Ammon's horn (tissue), 1 donor: ENCODE measurements at regions not wholly inside any gene's neighbourhood (a gene's known extent, or its start where the extent isn't known, plus 50 kb on each side); places are given as distances from the start of the nearest gene placed in this dataset.
"Not testable (repeated sequence)": the region's sequence is repeated elsewhere in the genome, so short reads cannot be mapped to it uniquely, and the experiment has no call there.

Source experiments
- DNase-seq: peaks from one replicate; pipeline ENCODE4 v3.0.0-alpha.2; 2016; ENCODE audit warnings: low spot score

DNA sequence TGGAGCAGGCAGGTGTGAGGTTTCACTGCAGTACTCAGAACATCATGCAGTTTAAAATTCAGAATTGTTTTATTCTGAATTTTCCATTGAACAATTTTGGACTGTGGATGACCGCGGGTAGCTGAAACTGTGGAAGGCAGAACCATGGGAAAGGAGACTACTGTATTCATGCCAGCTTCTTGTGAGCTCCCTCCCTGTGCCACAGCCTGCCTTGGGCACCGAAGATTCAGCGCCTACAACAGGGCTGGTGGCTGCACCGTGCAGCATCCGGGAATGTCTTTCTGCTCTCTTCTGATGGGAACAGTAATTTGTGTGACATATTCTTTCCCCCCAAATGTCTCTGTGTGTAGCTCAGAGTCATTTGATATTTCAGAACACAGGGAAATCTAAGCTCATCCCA is 118.5 kb upstream of the NKX1-1 start:
- DNase-seq: no peak

- peak; percentile 44 for DNase-seq
These were observed 117.8 kb upstream of the NKX1-1 start for GRCh38 chr4:1523907-1524636.

GRCh38 chr4:1523506-1523905 is 117.3 kb upstream of the NKX1-1 start:
- no peak for DNase-seq

DNA sequence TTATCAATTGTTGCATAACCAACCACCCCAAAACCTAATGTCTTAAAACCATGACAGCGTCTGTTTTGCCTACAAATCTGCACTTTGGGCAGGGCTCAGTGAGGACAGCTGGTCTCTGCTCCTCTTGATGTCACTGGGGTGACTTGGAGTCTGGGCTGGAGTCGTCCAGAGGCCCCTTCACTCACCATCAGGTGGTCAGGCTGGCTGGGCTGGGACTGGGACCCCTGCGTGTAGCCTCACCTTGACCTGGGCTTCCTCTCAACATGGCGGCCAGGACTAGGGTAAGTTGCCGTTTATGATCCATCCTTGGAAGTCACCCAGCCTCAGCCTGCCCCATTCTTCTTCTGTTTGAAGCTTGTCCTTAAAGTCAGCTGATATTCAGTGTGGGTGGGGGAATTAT is 116.8 kb upstream of the NKX1-1 start:
- DNase-seq: no peak

- DNase-seq: no peak
These were observed 116.4 kb upstream of the NKX1-1 start for GRCh38 chr4:1522606-1523005.

DNA sequence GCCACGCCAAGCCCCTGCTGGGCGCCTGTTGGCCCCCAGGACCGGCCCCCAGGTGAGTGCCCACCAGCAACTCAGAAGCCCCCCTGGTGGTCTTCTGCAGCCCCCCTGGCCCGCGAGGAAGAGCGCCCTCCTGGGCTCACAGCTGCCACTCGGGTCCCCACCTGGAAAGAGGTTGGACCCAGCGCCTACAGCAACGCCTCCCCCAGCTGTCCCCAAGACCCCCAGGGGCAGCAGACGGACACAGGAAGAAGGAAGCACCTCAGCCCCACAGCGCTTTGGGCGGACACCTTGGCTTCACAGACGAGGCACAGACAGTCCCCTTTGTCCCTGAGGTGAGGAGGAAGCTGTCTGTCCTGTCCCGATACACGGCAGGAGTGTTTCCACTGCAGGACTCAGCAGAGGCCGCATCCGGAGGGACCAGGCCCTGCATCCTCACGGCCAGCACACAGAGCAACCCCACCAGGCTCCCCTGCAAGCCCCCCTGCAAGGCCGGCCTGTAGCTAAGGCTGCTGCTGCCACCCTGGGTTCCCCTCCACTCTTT is 115.6 kb upstream of the NKX1-1 start:
- DNase-seq: no peak

DNA sequence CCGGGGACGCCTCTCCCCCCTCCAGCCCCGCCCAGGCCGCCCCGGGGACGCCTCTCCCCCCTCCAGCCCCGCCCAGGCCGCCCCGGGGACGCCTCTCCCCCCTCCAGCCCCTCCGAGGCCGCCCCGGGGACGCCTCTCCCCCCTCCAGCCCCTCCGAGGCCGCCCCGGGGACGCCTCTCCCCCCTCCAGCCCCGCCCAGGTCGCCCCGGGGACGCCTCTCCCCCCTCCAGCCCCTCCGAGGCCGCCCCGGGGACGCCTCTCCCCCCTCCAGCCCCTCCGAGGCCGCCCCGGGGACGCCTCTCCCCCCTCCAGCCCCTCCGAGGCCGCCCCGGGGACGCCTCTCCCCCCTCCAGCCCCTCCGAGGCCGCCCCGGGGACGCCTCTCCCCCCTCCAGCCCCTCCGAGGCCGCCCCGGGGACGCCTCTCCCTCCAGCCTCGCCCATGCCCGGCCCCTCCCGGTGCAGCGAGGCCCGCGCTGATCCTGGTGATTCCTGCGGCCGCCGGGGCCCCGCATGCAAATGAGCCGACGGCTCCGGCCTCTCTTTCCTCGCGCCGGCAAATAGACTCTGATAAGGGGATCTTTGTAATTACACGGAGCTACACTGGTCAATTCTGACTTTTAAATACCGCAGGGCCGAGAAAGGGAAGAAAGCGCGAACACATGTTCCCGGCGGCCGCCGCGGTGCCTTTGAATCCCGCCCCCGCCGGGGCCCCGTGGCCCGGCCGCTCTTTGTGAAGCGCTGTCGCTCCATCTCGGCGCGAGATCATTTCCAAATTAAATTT is 114.7 kb upstream of the NKX1-1 start:
- DNase-seq: not testable (repeated sequence)

DNA sequence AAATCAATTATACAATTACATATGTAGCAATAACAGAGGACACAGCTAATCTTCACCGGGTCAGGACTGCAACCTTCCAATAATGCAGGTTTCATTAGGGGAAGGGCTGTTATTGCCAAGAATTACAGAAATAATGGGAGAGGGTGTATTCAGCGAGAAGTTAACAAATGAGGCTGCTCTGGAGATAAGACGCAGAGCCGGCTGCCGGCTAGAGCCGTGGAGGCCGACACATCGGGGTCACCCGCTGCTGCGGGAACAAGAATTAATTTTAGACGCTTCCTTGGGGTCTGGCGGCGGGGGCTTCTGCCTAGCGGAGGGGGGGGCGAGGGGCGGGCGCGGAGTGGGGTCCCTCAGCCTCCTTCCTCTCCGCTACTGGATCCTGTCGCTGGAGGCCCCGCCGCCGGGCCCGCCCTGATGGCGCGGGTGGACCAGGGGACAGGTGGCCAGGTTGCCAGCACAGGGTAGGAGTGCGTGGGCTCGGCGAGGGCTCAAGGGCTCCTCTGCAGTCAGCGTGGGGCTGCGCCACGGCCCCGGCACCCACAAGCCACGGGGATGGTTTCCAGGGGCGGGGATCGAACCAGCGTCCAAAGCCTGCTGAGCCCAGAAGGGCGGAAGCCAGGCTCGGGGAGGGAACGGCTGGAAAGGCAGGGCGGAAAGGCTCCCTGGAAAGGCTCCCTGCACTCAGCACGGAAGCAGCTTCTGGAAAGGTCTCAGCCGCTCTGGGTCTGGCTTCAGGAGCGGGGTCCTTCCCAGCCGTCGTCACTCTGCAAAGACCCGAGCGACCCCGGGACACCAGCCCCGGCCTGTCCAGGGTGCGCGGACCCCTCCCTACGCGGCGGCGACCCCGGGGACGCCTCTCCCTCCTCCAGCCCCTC is 113.8 kb upstream of the NKX1-1 start:
- DNase-seq: no peak

DNA sequence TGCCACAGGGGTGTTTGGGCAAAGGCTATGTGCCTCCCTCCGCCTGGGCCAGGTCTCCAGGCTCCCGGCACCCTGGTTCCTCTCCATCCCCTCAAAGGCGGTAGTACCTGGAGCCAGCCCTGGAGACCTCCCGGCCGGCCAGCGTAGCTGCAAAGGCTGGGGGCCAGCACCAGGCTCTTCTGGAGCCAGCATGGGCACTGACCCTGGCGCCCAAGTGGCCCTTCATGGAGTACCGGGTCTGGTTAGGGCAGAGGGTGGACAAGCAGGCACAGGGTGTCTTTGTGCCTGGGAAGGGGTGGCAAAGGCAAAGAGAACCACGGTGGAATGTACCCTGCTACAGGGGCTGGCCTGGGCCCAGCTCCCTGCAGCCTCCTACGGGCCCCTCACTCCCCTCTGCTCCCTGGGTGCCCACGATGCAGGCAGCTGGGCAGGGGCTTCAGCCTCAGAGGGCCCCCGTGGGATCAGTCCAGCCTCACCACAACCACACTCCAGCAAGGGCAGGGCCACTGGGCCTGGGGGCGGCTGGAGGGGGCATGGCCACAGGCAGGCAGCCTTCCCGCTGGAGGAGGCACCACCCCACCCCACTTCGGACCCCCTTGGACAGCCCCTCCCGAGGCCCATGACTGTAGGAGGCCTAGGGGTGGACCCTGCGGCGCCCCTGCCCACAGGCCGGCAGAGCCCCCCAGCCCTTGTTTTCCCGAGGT is 112.9 kb upstream of the NKX1-1 start:
- no peak for DNase-seq

- no peak for DNase-seq
These were observed 111.6 kb upstream of the NKX1-1 start for GRCh38 chr4:1517592-1518411.

- DNase-seq: no peak
These were observed 110.7 kb upstream of the NKX1-1 start for GRCh38 chr4:1516881-1517480.

DNA sequence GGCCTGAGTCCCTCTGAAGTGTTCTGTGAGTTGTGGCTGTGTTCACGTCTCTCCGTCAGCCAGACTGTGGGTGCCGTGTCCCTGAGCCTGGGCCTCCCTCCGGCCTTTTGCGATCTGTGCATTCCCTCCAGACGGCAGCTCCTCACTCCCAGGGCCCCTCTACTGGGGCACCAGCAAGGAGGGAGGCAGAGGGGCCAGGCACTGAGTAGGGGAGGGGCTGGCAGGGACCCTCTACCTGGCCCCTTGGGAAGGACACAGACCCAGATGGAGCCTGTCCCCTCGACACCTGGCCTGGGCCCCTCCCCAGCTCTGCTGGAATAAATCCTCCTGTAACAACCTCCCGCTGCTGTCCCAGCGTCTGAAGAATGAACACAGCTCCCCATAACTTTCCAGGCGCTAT is 110.0 kb upstream of the NKX1-1 start:
- DNase-seq: no peak

DNA sequence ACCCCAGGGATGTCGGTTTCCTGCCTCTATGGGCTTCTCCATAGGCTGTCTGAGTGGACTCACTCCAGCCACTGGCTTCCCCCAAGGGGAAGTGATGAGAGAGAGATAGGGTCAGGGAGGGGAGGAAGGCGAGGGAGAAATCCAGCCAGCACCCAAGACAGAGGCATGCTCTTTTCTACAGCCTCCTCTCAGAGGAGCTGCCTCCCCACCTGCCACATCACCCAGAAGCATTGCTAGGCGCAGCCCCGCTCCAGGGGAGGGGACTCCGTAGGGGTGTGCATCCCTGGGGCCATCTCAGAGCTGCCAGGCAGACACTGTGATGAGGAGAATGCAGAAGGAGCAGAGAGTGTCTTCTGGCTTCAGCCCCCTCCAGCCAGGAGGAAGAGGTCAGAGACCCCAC is 109.5 kb upstream of the NKX1-1 start:
- no peak for DNase-seq

DNA sequence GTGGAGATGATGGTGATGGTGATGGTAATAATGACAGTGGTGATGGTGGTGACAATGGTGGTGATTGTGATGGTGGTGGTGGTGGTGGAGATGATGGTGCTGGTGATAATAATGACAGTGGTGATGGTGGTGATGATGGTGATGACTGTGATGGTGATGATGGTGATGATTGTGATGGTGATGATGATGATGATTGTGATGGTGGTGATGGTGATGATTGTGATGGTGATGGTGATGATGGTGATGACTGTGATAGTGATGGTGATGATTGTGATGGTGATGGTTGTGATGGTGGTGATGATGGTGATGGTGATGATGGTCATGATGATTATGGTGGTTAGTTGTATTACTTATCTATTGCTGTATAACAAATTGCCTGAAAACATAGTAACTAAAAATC is 108.9 kb upstream of the NKX1-1 start:
- DNase-seq: no peak

GRCh38 chr4:1514612-1515011 is 108.4 kb upstream of the NKX1-1 start:
- no peak for DNase-seq

DNA sequence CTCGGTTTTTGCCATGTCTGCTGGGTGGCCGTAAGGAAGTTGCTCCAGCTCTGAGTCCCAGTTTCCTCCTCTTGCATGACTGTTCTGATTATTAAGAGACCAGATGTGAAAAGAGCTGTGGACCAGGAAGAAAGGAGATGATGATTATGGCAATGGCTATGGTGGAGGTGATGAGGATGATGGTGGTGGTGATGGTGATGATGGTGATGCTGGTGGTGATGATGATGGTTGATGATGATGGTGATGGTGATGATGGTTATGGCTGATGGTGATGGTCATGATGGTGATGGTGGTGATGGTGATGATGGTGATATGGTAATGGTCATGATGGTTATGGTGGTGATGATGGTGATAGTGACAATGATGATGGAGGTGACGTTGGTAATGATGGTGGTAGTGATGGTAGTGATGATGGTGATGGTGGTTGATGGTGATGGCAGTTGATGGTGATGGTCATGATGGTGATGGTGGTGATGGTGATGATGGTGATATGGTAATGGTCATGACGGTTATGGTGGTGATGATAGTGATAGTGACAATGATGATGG is 107.8 kb upstream of the NKX1-1 start:
- no peak for DNase-seq

GRCh38 chr4:1512738-1513660 is 106.8 kb upstream of the NKX1-1 start:
- DNase-seq: no peak

DNA sequence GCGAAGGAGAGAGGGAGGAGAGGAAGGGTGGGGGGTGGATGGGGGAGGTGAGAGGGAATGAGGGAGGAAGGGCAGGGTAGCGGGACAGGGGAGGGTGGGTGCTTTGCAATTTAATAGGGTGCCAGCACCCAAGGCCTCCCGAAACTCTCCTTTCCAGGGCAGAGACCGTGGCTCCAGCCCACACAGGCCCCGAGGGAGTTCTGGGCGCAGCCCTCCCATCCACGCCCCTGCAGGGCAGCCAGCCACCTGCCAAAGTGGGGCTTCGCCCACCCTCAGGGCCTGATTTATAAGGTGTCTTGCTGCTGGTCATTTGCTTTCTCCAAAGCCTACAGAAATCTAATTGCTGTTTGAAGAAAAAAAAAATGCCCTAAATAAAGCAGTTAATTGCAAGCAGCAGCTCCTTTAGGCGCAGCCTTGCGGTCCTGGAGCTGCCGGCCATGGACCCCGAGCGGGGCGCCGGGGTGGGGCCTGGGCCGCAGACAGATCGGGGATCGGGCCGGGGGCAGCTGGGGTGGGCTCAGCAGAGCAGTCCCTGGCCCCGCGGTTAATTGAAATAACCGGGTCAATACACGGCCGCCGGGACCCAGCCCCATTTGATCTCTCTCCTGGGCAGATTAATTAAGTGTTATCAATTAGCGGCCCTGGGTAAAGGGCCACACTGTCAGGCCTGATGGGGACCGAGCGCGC is 106.0 kb upstream of the NKX1-1 start:
- DNase-seq: no peak
